ENCODE measurements at regions not wholly inside any gene's neighbourhood (a gene's known extent, or its start where the extent isn't known, plus 50 kb on each side); places are given as distances from the start of the nearest gene placed in this dataset.
A peak's percentile ranks its signal among the peaks of the same experiment; 100 is the strongest.

- no peak for TF ChIP-seq CTCF (IDR thresholded peaks at IDR 0.05)
- TF ChIP-seq POLR2A (IDR thresholded peaks at IDR 0.05): no peak
- no peak overlapping the region for H3K27ac ChIP-seq
These were observed 68.8 kb upstream of the ACOT11 start for GRCh38 chr1:54479251-54479650.

GRCh38 chr1:54477153-54477561 lies 70.9 kb upstream of the ACOT11 start:
- peak overlapping the region; percentile 59 to 82 for H3K27ac ChIP-seq
- no peak for TF ChIP-seq CTCF (IDR thresholded peaks at IDR 0.05)
- TF ChIP-seq POLR2A (IDR thresholded peaks at IDR 0.05): no peak
- DNase-seq: no peak

More at GRCh38 chr1:54479251-54479650, 68.8 kb upstream of the ACOT11 start:
- intact Hi-C loops (cut with DNase I; ENCODE audit: low total_unique reads): no loop called here
- H3K9me3 ChIP-seq: no peaks in the 10 kb centered on the region
- H3K4me3 ChIP-seq: no peak overlapping the region
- DNase-seq: no peak
- peaks cover 0 to 16% of the 10 kb centered on the region in 2 donors for H3K4me1 ChIP-seq
- no peaks in the 10 kb centered on the region for H3K36me3 ChIP-seq
- H3K27me3 ChIP-seq: no peaks in the 10 kb centered on the region

GRCh38 chr1:54476530-54477109 lies 70.4 kb upstream of the SSBP3 start:
- no peaks in the 10 kb centered on the region for H3K36me3 ChIP-seq
- H3K27ac ChIP-seq: peak overlapping the region; percentile 59 to 82
- intact Hi-C loops (cut with DNase I; ENCODE audit: low total_unique reads): no loop called here
- DNase-seq: no peak
- H3K27me3 ChIP-seq: no peaks in the 10 kb centered on the region
- H3K4me1 ChIP-seq: peaks cover 0 to 16% of the 10 kb centered on the region in 2 donors
- no peak overlapping the region for H3K4me3 ChIP-seq
- TF ChIP-seq CTCF (IDR thresholded peaks at IDR 0.05) (no peak), POLR2A (IDR thresholded peaks at IDR 0.05) (no peak)
- H3K9me3 ChIP-seq: no peaks in the 10 kb centered on the region

More at GRCh38 chr1:54477153-54477561, 70.9 kb upstream of the ACOT11 start:
- intact Hi-C loops (cut with DNase I; ENCODE audit: low total_unique reads): no loop called here
- Histone ChIP-seq H3K4me1 (peaks cover 0 to 16% of the 10 kb centered on the region in 2 donors), H3K4me3 (no peak overlapping the region), H3K27me3 (no peaks in the 10 kb centered on the region), H3K36me3 (no peaks in the 10 kb centered on the region), H3K9me3 (no peaks in the 10 kb centered on the region)

- Histone ChIP-seq H3K27ac (peak overlapping the region; percentile 79 to 82), H3K4me3 (no peak overlapping the region), H3K27me3 (no peaks in the 10 kb centered on the region), H3K9me3 (no peaks in the 10 kb centered on the region), H3K4me1 (peaks cover 0 to 16% of the 10 kb centered on the region in 2 donors), H3K36me3 (no peaks in the 10 kb centered on the region)
- intact Hi-C loops (cut with DNase I; ENCODE audit: low total_unique reads): no loop called here
- TF ChIP-seq POLR2A (IDR thresholded peaks at IDR 0.05) (no peak), CTCF (IDR thresholded peaks at IDR 0.05) (no peak)
- DNase-seq: peak in 1 of 2 donors; percentile 45
These were observed 69.8 kb upstream of the SSBP3 start for GRCh38 chr1:54475946-54476516.

GRCh38 chr1:54475357-54475881 lies 69.2 kb upstream of the SSBP3 start:
- Histone ChIP-seq H3K36me3 (no peaks in the 10 kb centered on the region), H3K4me3 (peak overlapping the region; percentile 0 to 48), H3K27ac (peak overlapping the region; percentile 79 to 82), H3K27me3 (no peaks in the 10 kb centered on the region), H3K9me3 (no peaks in the 10 kb centered on the region), H3K4me1 (peaks cover 0 to 16% of the 10 kb centered on the region in 2 donors)
- DNase-seq: peak; percentile 47 to 54
- no peak for TF ChIP-seq CTCF (IDR thresholded peaks at IDR 0.05)
- TF ChIP-seq POLR2A (IDR thresholded peaks at IDR 0.05): no peak
- intact Hi-C loops (cut with DNase I; ENCODE audit: low total_unique reads): no loop called here
